ENCODE measurements at regions not wholly inside any gene's neighbourhood (a gene's known extent, or its start where the extent isn't known, plus 50 kb on each side); places are given as distances from the start of the nearest gene placed in this dataset.

DNA sequence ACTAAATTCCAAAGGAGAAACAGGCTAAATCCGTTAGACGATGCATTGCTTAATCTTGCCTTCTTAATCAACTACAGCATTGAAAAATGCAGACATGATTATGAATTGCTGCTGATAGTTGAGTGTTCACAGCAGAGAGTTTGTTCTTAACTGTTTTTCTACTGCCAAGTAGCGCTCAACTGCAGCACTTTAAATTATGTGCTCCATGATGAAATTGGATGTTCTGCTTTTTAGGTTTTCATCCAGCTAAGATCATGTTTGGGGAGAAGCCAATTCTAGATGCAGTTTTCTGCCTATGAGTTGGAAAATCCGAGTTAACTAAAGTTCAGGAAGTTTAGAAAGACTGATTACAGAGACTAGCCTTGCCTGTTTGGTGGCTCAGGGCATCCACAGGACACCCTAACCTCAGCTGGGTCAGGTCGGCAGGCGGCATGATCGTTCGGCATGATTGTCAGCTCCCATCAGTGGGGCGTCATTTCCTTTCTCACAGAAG, 119.4 kb upstream of the PIEZO2 start:
- Histone ChIP-seq H3K27me3 (replicated peaks in 2 of 5; ENCODE audit: control insufficient read depth in 4 of 5, insufficient read depth in 5 of 5, low read length in 4 of 5) (peaks cover 0 to 3% (median 0%) of the 10 kb centered on the region in 5 experiments), H3K36me3 (ENCODE audit: control insufficient read depth in 4 of 4, insufficient read depth in 4 of 4, low read length in 3 of 4) (no peaks in the 10 kb centered on the region), H3K4me1 (ENCODE audit: control extremely low read depth in 1 of 4, control insufficient read depth in 4 of 4, insufficient read depth in 4 of 4, low read length in 3 of 4) (peaks cover 0 to 9% (median 2%) of the 10 kb centered on the region in 4 experiments), H3K9me3 (ENCODE audit: control extremely low read depth in 1 of 5, control insufficient read depth in 4 of 5, insufficient read depth in 2 of 5, low read depth in 1 of 5, low read length in 4 of 5) (peaks cover 0 to 8% (median 3%) of the 10 kb centered on the region in 5 experiments), H3K27ac (ENCODE audit: insufficient read depth in 1 of 2, low read depth in 1 of 2, low read length in 2 of 2, poor library complexity in 1 of 2, severe bottlenecking in 2 of 2) (no peak overlapping the region), H3K4me3 (ENCODE audit: control insufficient read depth in 1 of 7, extremely low read depth in 1 of 7, insufficient read depth in 4 of 7, low read depth in 2 of 7, low read length in 6 of 7) (no peak overlapping the region)
- DNase-seq, result no peak
- CTCF ChIA-PET, result no interaction called here
- POLR2A ChIA-PET, result no interaction called here
- 100% methylated on average over 5 of the region's 9 CpGs for WGBS (ENCODE audit: insufficient coverage)

DNA sequence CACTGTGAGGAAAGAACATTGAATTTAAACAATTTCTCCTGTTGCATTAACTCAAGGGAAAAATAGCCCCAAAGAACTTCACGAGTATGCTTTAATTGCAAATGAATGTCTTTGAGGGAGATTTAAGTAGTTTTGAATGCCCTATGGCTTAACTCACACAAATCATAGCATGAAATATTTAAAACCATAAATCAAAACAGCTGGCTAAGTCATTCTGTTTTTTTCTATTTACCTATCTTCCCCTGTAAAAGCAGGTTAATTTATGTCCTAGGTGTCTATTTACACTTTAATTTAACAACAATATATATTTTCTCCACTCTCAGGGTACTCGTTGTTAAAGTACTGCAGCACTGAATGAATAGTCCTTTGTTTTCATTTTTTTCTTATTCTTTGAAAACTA, 118.8 kb upstream of the PIEZO2 start:
- no peak overlapping the region for H3K4me3 ChIP-seq (ENCODE audit: control insufficient read depth in 1 of 7, extremely low read depth in 1 of 7, insufficient read depth in 4 of 7, low read depth in 2 of 7, low read length in 6 of 7)
- no peak for DNase-seq
- peaks cover 0 to 9% (median 2%) of the 10 kb centered on the region in 4 experiments for H3K4me1 ChIP-seq (ENCODE audit: control extremely low read depth in 1 of 4, control insufficient read depth in 4 of 4, insufficient read depth in 4 of 4, low read length in 3 of 4)
- peaks cover 2 to 10% (median 3%) of the 10 kb centered on the region in 5 experiments for H3K9me3 ChIP-seq (ENCODE audit: control extremely low read depth in 1 of 5, control insufficient read depth in 4 of 5, insufficient read depth in 2 of 5, low read depth in 1 of 5, low read length in 4 of 5)
- H3K36me3 ChIP-seq (ENCODE audit: control insufficient read depth in 4 of 4, insufficient read depth in 4 of 4, low read length in 3 of 4), result no peaks in the 10 kb centered on the region
- CTCF ChIA-PET, result no interaction called here
- no CpG with 5 or more reads among the region's 2 CpGs for WGBS (ENCODE audit: insufficient coverage)
- no peak overlapping the region for H3K27ac ChIP-seq (ENCODE audit: insufficient read depth in 1 of 2, low read depth in 1 of 2, low read length in 2 of 2, poor library complexity in 1 of 2, severe bottlenecking in 2 of 2)
- POLR2A ChIA-PET, result no interaction called here
- peaks cover 0 to 3% (median 0%) of the 10 kb centered on the region in 5 experiments for H3K27me3 ChIP-seq (replicated peaks in 2 of 5; ENCODE audit: control insufficient read depth in 4 of 5, insufficient read depth in 5 of 5, low read length in 4 of 5)

DNA sequence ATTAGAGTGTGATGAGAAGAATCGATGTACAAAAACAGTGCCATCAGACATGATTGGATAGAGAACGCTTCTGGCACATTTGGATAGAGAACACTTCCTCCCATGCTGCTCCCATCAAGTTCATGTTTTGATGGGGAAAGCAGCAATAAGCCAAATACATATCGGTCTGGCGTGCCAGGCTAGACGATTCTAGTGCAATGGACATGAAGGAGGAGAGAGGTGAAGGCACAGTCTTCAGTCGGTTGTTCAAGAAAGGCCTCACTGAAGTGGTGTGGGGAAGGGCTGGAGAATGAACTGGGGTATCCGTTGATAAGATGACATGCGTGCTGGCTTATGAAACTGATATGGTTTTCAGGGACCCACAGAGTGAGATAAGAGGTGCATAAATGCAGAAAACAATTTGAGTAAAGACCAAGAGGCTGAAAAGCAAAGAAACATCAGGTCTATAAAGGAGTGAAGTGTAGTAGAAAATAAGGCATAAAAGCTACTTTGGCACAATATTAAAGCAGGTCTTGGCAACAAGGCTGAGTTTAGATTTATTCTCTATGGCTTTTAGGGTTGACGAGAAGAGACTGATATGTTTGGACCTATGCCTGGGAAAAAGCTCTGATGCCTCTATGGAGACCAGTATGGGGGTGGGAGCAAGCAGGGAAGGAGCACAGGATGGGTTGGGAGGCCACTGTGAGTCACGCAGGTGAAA, 117.6 kb upstream of the PIEZO2 start:
- Histone ChIP-seq H3K4me1 (ENCODE audit: control extremely low read depth in 1 of 4, control insufficient read depth in 4 of 4, insufficient read depth in 4 of 4, low read length in 3 of 4) (peaks cover 0 to 4% (median 2%) of the 10 kb centered on the region in 4 experiments), H3K27me3 (replicated peaks in 2 of 5; ENCODE audit: control insufficient read depth in 4 of 5, insufficient read depth in 5 of 5, low read length in 4 of 5) (peaks cover 0 to 3% (median 0%) of the 10 kb centered on the region in 5 experiments), H3K9me3 (ENCODE audit: control extremely low read depth in 1 of 5, control insufficient read depth in 4 of 5, insufficient read depth in 2 of 5, low read depth in 1 of 5, low read length in 4 of 5) (peaks cover 2 to 10% (median 4%) of the 10 kb centered on the region in 5 experiments), H3K27ac (ENCODE audit: insufficient read depth in 1 of 2, low read depth in 1 of 2, low read length in 2 of 2, poor library complexity in 1 of 2, severe bottlenecking in 2 of 2) (no peak overlapping the region), H3K36me3 (ENCODE audit: control insufficient read depth in 4 of 4, insufficient read depth in 4 of 4, low read length in 3 of 4) (no peaks in the 10 kb centered on the region), H3K4me3 (ENCODE audit: control insufficient read depth in 1 of 7, extremely low read depth in 1 of 7, insufficient read depth in 4 of 7, low read depth in 2 of 7, low read length in 6 of 7) (no peak overlapping the region)
- ChIA-PET CTCF (no interaction called here), POLR2A (no interaction called here)
- 96% methylated on average over 10 of the region's 10 CpGs for WGBS (ENCODE audit: insufficient coverage)
- no peak for DNase-seq

DNA sequence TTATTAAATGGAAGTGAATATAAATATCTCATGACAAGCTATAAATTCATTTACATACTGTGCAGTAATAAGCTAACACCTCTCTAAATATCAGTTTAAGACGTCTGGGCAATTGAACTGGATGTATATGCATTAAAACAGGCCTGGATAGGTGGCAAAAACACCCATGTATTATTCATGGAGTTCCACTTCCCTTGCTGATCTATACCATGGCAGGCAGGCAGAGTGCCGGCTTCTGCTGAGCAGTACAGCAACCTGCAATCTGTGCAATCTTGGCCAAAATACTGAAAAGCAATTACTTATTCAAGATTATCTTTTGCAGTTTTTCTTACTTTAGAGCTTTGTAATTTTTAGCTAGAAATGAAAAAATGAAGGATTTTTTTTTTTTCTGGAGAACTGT, 112.1 kb upstream of the PIEZO2 start:
- POLR2A ChIA-PET, result no interaction called here
- WGBS (ENCODE audit: insufficient coverage), result 100% methylated on average over 1 of the region's 2 CpGs
- peaks cover 2 to 10% (median 5%) of the 10 kb centered on the region in 5 experiments for H3K9me3 ChIP-seq (ENCODE audit: control extremely low read depth in 1 of 5, control insufficient read depth in 4 of 5, insufficient read depth in 2 of 5, low read depth in 1 of 5, low read length in 4 of 5)

GRCh38 chr18:11260961-11261461, 111.6 kb upstream of the PIEZO2 start:
- Histone ChIP-seq H3K4me3 (ENCODE audit: control insufficient read depth in 1 of 7, extremely low read depth in 1 of 7, insufficient read depth in 4 of 7, low read depth in 2 of 7, low read length in 6 of 7) (no peak overlapping the region), H3K27ac (ENCODE audit: insufficient read depth in 1 of 2, low read depth in 1 of 2, low read length in 2 of 2, poor library complexity in 1 of 2, severe bottlenecking in 2 of 2) (no peak overlapping the region), H3K9me3 (ENCODE audit: control extremely low read depth in 1 of 5, control insufficient read depth in 4 of 5, insufficient read depth in 2 of 5, low read depth in 1 of 5, low read length in 4 of 5) (peaks cover 2 to 10% (median 5%) of the 10 kb centered on the region in 5 experiments), H3K27me3 (replicated peaks in 2 of 5; ENCODE audit: control insufficient read depth in 4 of 5, insufficient read depth in 5 of 5, low read length in 4 of 5) (peaks cover 0 to 2% (median 0%) of the 10 kb centered on the region in 5 experiments), H3K4me1 (ENCODE audit: control extremely low read depth in 1 of 4, control insufficient read depth in 4 of 4, insufficient read depth in 4 of 4, low read length in 3 of 4) (no peaks in the 10 kb centered on the region), H3K36me3 (ENCODE audit: control insufficient read depth in 4 of 4, insufficient read depth in 4 of 4, low read length in 3 of 4) (no peaks in the 10 kb centered on the region)
- WGBS (ENCODE audit: insufficient coverage), result 89% methylated on average over 3 of the region's 3 CpGs
- POLR2A ChIA-PET, result no interaction called here
- DNase-seq, result no peak
- CTCF ChIA-PET, result interaction anchor here (0.6 kb wide), 1 partner anchor 661 kb away, joined by 3 read pairs; no protein-coding TSS in a partner anchor

More for the DNA sequence above, 112.1 kb upstream of the PIEZO2 start:
- Histone ChIP-seq H3K27ac (ENCODE audit: insufficient read depth in 1 of 2, low read depth in 1 of 2, low read length in 2 of 2, poor library complexity in 1 of 2, severe bottlenecking in 2 of 2) (no peak overlapping the region), H3K4me3 (ENCODE audit: control insufficient read depth in 1 of 7, extremely low read depth in 1 of 7, insufficient read depth in 4 of 7, low read depth in 2 of 7, low read length in 6 of 7) (no peak overlapping the region), H3K4me1 (ENCODE audit: control extremely low read depth in 1 of 4, control insufficient read depth in 4 of 4, insufficient read depth in 4 of 4, low read length in 3 of 4) (no peaks in the 10 kb centered on the region), H3K36me3 (ENCODE audit: control insufficient read depth in 4 of 4, insufficient read depth in 4 of 4, low read length in 3 of 4) (no peaks in the 10 kb centered on the region), H3K27me3 (replicated peaks in 2 of 5; ENCODE audit: control insufficient read depth in 4 of 5, insufficient read depth in 5 of 5, low read length in 4 of 5) (peaks cover 0 to 2% (median 0%) of the 10 kb centered on the region in 5 experiments)
- CTCF ChIA-PET, result interaction anchor here (0.6 kb wide), 1 partner anchor 660 kb away, joined by 3 read pairs; no protein-coding TSS in a partner anchor
- DNase-seq, result no peak

DNA sequence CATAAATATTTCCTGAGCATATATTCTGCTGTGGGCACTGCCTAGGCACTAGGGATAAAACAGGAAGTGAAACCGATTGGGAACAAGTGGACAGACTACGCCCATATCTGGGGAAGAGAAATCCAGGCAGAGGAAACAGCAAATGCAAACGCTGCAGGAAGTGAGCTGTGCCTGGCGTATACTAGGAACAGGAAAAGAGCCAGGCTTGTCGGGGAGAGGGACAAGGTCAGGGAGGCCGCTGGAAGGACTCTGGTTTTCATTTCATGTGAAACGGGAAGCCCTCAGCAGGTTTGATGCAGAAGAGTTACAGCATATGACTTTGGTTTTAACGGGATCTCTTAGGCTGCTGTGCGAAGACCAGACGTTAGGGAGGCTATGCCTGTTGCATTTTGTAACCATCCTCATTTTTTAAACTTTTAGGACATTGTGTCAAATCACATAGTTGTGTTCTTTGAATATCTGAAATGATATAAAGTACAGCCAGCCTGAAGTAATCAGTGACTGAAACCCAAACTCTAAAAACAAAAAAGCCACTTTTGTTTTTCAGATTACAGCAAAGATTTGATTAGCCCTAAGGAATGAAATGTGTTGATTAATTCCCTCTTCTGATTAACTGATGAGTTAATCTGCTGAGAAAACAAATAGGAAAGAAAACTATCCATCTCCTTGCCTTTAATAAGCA, 110.2 kb upstream of the PIEZO2 start:
- POLR2A ChIA-PET, result no interaction called here
- peak in 1 of 3 donors; percentile 3 for DNase-seq
- Histone ChIP-seq H3K4me1 (ENCODE audit: control extremely low read depth in 1 of 4, control insufficient read depth in 4 of 4, insufficient read depth in 4 of 4, low read length in 3 of 4) (no peaks in the 10 kb centered on the region), H3K4me3 (ENCODE audit: control insufficient read depth in 1 of 7, extremely low read depth in 1 of 7, insufficient read depth in 4 of 7, low read depth in 2 of 7, low read length in 6 of 7) (peak overlapping the region in 1 of 7 experiments; percentile 37), H3K27me3 (replicated peaks in 2 of 5; ENCODE audit: control insufficient read depth in 4 of 5, insufficient read depth in 5 of 5, low read length in 4 of 5) (peaks cover 0 to 2% (median 0%) of the 10 kb centered on the region in 5 experiments), H3K36me3 (ENCODE audit: control insufficient read depth in 4 of 4, insufficient read depth in 4 of 4, low read length in 3 of 4) (no peaks in the 10 kb centered on the region), H3K27ac (ENCODE audit: insufficient read depth in 1 of 2, low read depth in 1 of 2, low read length in 2 of 2, poor library complexity in 1 of 2, severe bottlenecking in 2 of 2) (no peak overlapping the region), H3K9me3 (ENCODE audit: control extremely low read depth in 1 of 5, control insufficient read depth in 4 of 5, insufficient read depth in 2 of 5, low read depth in 1 of 5, low read length in 4 of 5) (peaks cover 2 to 7% (median 3%) of the 10 kb centered on the region in 5 experiments)
- 27% methylated on average over 6 of the region's 10 CpGs for WGBS (ENCODE audit: insufficient coverage)
- CTCF ChIA-PET, result no interaction called here
